Tibial artery (tissue), 4 donors: ENCODE measurements at regions not wholly inside any gene's neighbourhood (a gene's known extent, or its start where the extent isn't known, plus 50 kb on each side); places are given as distances from the start of the nearest gene placed in this dataset.

Experiments used
- DNase-seq, 2 donors: peaks; one replicate each; pipeline ENCODE4 v3.0.0-alpha.2; 2019
- H3K27ac ChIP-seq, 2 donors: fragments of 200-600 bp; sonication (generic) in 1 of 2; 1 replicate in 1 of 2; 2 replicates in 1 of 2; pipeline ENCODE4 v1.5.1; 2018 to 2019; ENCODE audit warnings: mild to moderate bottlenecking in 1 of 2
- H3K27me3 ChIP-seq, 2 donors: fragments of 200-600 bp; sonication (generic) in 1 of 2; one replicate each; pipeline versions ENCODE4 v1.5.1 to v1.6.0; 2016 to 2019
- H3K36me3 ChIP-seq, 3 donors: fragments of 200-600 bp; sonication (generic) in 2 of 3; one replicate each; pipeline ENCODE4 v1.5.1; 2016 to 2019; ENCODE audit warnings: mild to moderate bottlenecking in 2 of 3
- H3K4me1 ChIP-seq, 4 donors: fragments of 200-600 bp; sonication (generic) in 2 of 4; 1 replicate in 3 of 4; 2 replicates in 1 of 4; pipeline ENCODE4 v1.5.1; 2016 to 2019
- H3K4me3 ChIP-seq, 2 donors: fragments of 200-600 bp; sonication (generic) in 1 of 2; 1 replicate in 1 of 2; 2 replicates in 1 of 2; pipeline ENCODE4 v1.5.1; 2018 to 2019; ENCODE audit warnings: mild to moderate bottlenecking in 2 of 2
- H3K9me3 ChIP-seq, 3 donors: fragments of 200-600 bp; sonication (generic) in 1 of 3; one replicate each; pipeline ENCODE4 v1.5.1; 2016 to 2019
- CTCF ChIP-seq, 2 experiments: fragments of 200-600 bp in 1 of 2; fragments of 450-650 bp in 1 of 2; IDR thresholded peaks; one replicate each; pipeline ENCODE4 v1.5.1; 2017 to 2019; ENCODE audit warnings: antibody characterized with exemption in 2 of 2, mild to moderate bottlenecking in 1 of 2, moderate library complexity in 1 of 2
- intact Hi-C: fragments of 100-400 bp; cut with DNase I; formaldehyde crosslinking; loops from one replicate; pipeline ENCODE4 v1.15.0; 2023; ENCODE audit warnings: low total_unique reads

- H3K27me3 ChIP-seq: no peaks in the 10 kb centered on the region
- no peaks in the 10 kb centered on the region for H3K36me3 ChIP-seq
- intact Hi-C loops: no loop called here
- no peaks in the 10 kb centered on the region for H3K4me1 ChIP-seq
- no peak overlapping the region for H3K4me3 ChIP-seq
- H3K9me3 ChIP-seq: no peaks in the 10 kb centered on the region
- no peak for DNase-seq
- no peak for TF ChIP-seq CTCF (IDR thresholded peaks at IDR 0.05)
- no peak overlapping the region for H3K27ac ChIP-seq
Measured at GRCh38 chrX:140933016-140933415, 69.4 kb upstream of the SPANXB1 start.

GRCh38 chrX:140933874-140934655 lies 68.3 kb upstream of the SPANXB1 start:
- H3K9me3 ChIP-seq: no peaks in the 10 kb centered on the region
- no peak for TF ChIP-seq CTCF (IDR thresholded peaks at IDR 0.05)
- intact Hi-C loops: no loop called here
- H3K4me3 ChIP-seq: no peak overlapping the region
- no peak overlapping the region for H3K27ac ChIP-seq
- H3K36me3 ChIP-seq: no peaks in the 10 kb centered on the region
- H3K27me3 ChIP-seq: no peaks in the 10 kb centered on the region
- no peaks in the 10 kb centered on the region for H3K4me1 ChIP-seq
- DNase-seq: no peak

GRCh38 chrX:140943513-140943912 lies 58.9 kb upstream of the SPANXB1 start:
- Histone ChIP-seq H3K4me3 (no peak overlapping the region), H3K27ac (no peak overlapping the region), H3K9me3 (no peaks in the 10 kb centered on the region), H3K4me1 (no peaks in the 10 kb centered on the region), H3K27me3 (no peaks in the 10 kb centered on the region), H3K36me3 (no peaks in the 10 kb centered on the region)
- intact Hi-C loops: no loop called here
- TF ChIP-seq CTCF (IDR thresholded peaks at IDR 0.05): no peak
- DNase-seq: no peak

- TF ChIP-seq CTCF (IDR thresholded peaks at IDR 0.05): no peak
- no peak for DNase-seq
- H3K36me3 ChIP-seq: no peaks in the 10 kb centered on the region
- intact Hi-C loops: no loop called here
- H3K27me3 ChIP-seq: no peaks in the 10 kb centered on the region
- no peaks in the 10 kb centered on the region for H3K4me1 ChIP-seq
- no peaks in the 10 kb centered on the region for H3K9me3 ChIP-seq
- no peak overlapping the region for H3K27ac ChIP-seq
- no peak overlapping the region for H3K4me3 ChIP-seq
Measured at GRCh38 chrX:140944710-140945109, 57.7 kb upstream of the SPANXB1 start.

GRCh38 chrX:140948827-140949226 lies 53.6 kb upstream of the SPANXB1 start:
- intact Hi-C loops: no loop called here
- Histone ChIP-seq H3K4me3 (no peak overlapping the region), H3K9me3 (no peaks in the 10 kb centered on the region), H3K4me1 (no peaks in the 10 kb centered on the region), H3K27me3 (no peaks in the 10 kb centered on the region), H3K36me3 (no peaks in the 10 kb centered on the region), H3K27ac (no peak overlapping the region)
- DNase-seq: no peak
- TF ChIP-seq CTCF (IDR thresholded peaks at IDR 0.05): no peak
